GM23338 (cell line): ENCODE measurements at regions not wholly inside any gene's neighbourhood (a gene's known extent, or its start where the extent isn't known, plus 50 kb on each side); places are given as distances from the start of the nearest gene placed in this dataset.

ENCODE experiments used
- ATAC-seq: fragments of 200-7000 bp; cut with Tn5 transposase; 3 replicates; pipeline ENCODE4 v1.9.1; 2020
- DNase-seq: peaks from one replicate; pipeline ENCODE4 v3.0.0-alpha.2; 2015; ENCODE audit warnings: low spot score
- H2AFZ ChIP-seq: fragments of 200-600 bp; sonication (generic); 2 replicates; pipeline ENCODE4 v1.8.0; 2016; ENCODE audit warnings: antibody characterized with exemption, mild to moderate bottlenecking, moderate library complexity
- H3F3A ChIP-seq: fragments of 200-600 bp; sonication (generic); replicated peaks from 2 replicates; pipeline ENCODE4 v1.8.0; 2017; ENCODE audit warnings: antibody characterized with exemption, mixed run types, low read depth
- H3K27ac ChIP-seq: fragments of 200-600 bp; sonication (generic); 2 replicates; pipeline ENCODE4 v1.6.1; 2016; ENCODE audit warnings: low read depth
- H3K27me3 ChIP-seq: fragments of 200-600 bp; sonication (generic); 2 replicates; pipeline ENCODE4 v1.8.0; 2016; ENCODE audit warnings: mild to moderate bottlenecking, mixed run types, moderate library complexity; ENCODE audit not compliant: insufficient read depth
- H3K36me3 ChIP-seq: fragments of 200-600 bp; sonication (generic); 2 replicates; pipeline ENCODE4 v1.8.0; 2016; ENCODE audit warnings: mild to moderate bottlenecking; ENCODE audit not compliant: insufficient read depth
- H3K4me1 ChIP-seq: fragments of 200-600 bp; sonication (generic); 2 replicates; pipeline ENCODE4 v1.8.0; 2016; ENCODE audit warnings: mild to moderate bottlenecking, moderate library complexity; ENCODE audit not compliant: insufficient read depth
- H3K4me2 ChIP-seq: fragments of 200-600 bp; sonication (generic); 2 replicates; pipeline ENCODE4 v1.7.1; 2017; ENCODE audit warnings: mixed run types
- H3K4me3 ChIP-seq: fragments of 200-600 bp; sonication (generic); 2 replicates; pipeline ENCODE4 v1.6.1; 2016; ENCODE audit warnings: mixed run types
- H3K79me2 ChIP-seq: fragments of 200-600 bp; sonication (generic); replicated peaks from 2 replicates; pipeline ENCODE4 v1.8.0; 2017; ENCODE audit warnings: mild to moderate bottlenecking; ENCODE audit not compliant: insufficient read depth
- H3K9me2 ChIP-seq: fragments of 200-600 bp; sonication (generic); 2 replicates; pipeline ENCODE4 v1.8.0; 2017; ENCODE audit not compliant: insufficient read depth
- H4K20me1 ChIP-seq: fragments of 200-600 bp; sonication (generic); replicated peaks from 2 replicates; pipeline ENCODE4 v1.8.0; 2017; ENCODE audit warnings: mild to moderate bottlenecking; ENCODE audit not compliant: insufficient read depth
- H3K27ac Mint-ChIP-seq: 2 replicates; pipeline ENCODE4 v1.8.0; 2020; ENCODE audit warnings: inconsistent platforms, mild to moderate bottlenecking, moderate library complexity, mixed read lengths
- H3K27me3 Mint-ChIP-seq: 3 replicates; pipeline ENCODE4 v1.8.0; 2022; ENCODE audit warnings: low read depth, mild to moderate bottlenecking, moderate library complexity, mixed read lengths, inconsistent platforms; ENCODE audit not compliant: insufficient read depth, poor library complexity
- H3K36me3 Mint-ChIP-seq: 3 replicates; pipeline ENCODE4 v1.8.0; 2021; ENCODE audit warnings: low read depth, mild to moderate bottlenecking, inconsistent platforms, moderate library complexity, mixed read lengths
- H3K4me1 Mint-ChIP-seq: 3 replicates; pipeline ENCODE4 v1.8.0; 2020; ENCODE audit warnings: mild to moderate bottlenecking, inconsistent platforms, mixed read lengths
- H3K4me3 Mint-ChIP-seq: 3 replicates; pipeline ENCODE4 v1.8.0; 2021; ENCODE audit warnings: moderate library complexity, mild to moderate bottlenecking, inconsistent platforms, mixed read lengths
- H3K9me3 Mint-ChIP-seq: 3 replicates; pipeline ENCODE4 v1.8.0; 2020; ENCODE audit warnings: moderate library complexity, mild to moderate bottlenecking, inconsistent platforms, mixed read lengths
- CREB1 ChIP-seq: fragments of 250-450 bp; sonication (Bioruptor Pico); IDR thresholded peaks from 2 replicates; pipeline ENCODE4 v1.5.0; 2020; ENCODE audit warnings: low read depth, mild to moderate bottlenecking, moderate library complexity
- CTCF ChIP-seq, 2 experiments: fragments of 200-600 bp in 1 of 2; sonication (generic) in 1 of 2; conservative IDR thresholded peaks; 2 replicates each; pipeline versions ENCODE4 v1.5.1 to v1.6.1; 2016 to 2017; ENCODE audit warnings: antibody characterized with exemption in 2 of 2, low read depth in 2 of 2, mild to moderate bottlenecking in 2 of 2, moderate library complexity in 1 of 2
- ETS1 ChIP-seq: IDR thresholded peaks from 2 replicates; pipeline ENCODE4 v1.6.1; 2016; ENCODE audit warnings: antibody characterized with exemption
- EZH2phosphoT487 ChIP-seq: fragments of 200-600 bp; sonication (generic); IDR thresholded peaks from one replicate; pipeline ENCODE4 v1.8.1; 2018; ENCODE audit warnings: antibody characterized with exemption; ENCODE audit not compliant: unreplicated experiment
- NANOG ChIP-seq: IDR thresholded peaks from 2 replicates; pipeline ENCODE4 v1.6.1; 2016; ENCODE audit warnings: antibody characterized with exemption, borderline replicate concordance
- POLR2AphosphoS5 ChIP-seq: IDR thresholded peaks from 2 replicates; pipeline ENCODE4 v1.6.1; 2016; ENCODE audit warnings: antibody characterized with exemption, low read depth
- REST ChIP-seq: IDR thresholded peaks from one replicate; pipeline ENCODE4 v1.6.1; 2018; ENCODE audit warnings: antibody characterized with exemption; ENCODE audit not compliant: unreplicated experiment
- STAT1 ChIP-seq: IDR thresholded peaks from one replicate; pipeline ENCODE4 v1.6.1; 2016; ENCODE audit warnings: antibody characterized with exemption; ENCODE audit not compliant: unreplicated experiment
- ZNF114 ChIP-seq: fragments of 250-450 bp; sonication (Bioruptor Pico); IDR thresholded peaks from 2 replicates; pipeline ENCODE4 v1.5.0; 2020; ENCODE audit warnings: mild to moderate bottlenecking, moderate library complexity
- ZNF331 ChIP-seq: fragments of 250-450 bp; sonication (Bioruptor Pico); IDR thresholded peaks from 2 replicates; pipeline ENCODE4 v1.5.0; 2020; ENCODE audit warnings: low read depth, mild to moderate bottlenecking, moderate library complexity

GRCh38 chr3:110806924-110807323 is 264.7 kb upstream of the NECTIN3 start:
- no peaks in the 10 kb centered on the region for H3K27me3 Mint-ChIP-seq
- no peaks in the 10 kb centered on the region for H3K36me3 ChIP-seq

GRCh38 chr3:110808630-110809029 is 263.0 kb upstream of the NECTIN3 start:
- Histone ChIP-seq H3K4me1 (no peaks in the 10 kb centered on the region), H3K4me3 (no peak overlapping the region), H3F3A (no peaks in the 10 kb centered on the region), H3K4me2 (no peak overlapping the region), H3K36me3 (no peaks in the 10 kb centered on the region), H4K20me1 (no peaks in the 10 kb centered on the region), H3K27me3 (no peaks in the 10 kb centered on the region), H2AFZ (no peak overlapping the region), H3K27ac (no peak overlapping the region), H3K9me2 (no peaks in the 10 kb centered on the region; the same call in 1 of the 2 replicates), H3K79me2 (no peaks in the 10 kb centered on the region)
- H3K27me3 Mint-ChIP-seq, result no peaks in the 10 kb centered on the region
- H3K4me3 Mint-ChIP-seq, result no peak overlapping the region
- no peaks in the 10 kb centered on the region for H3K36me3 Mint-ChIP-seq
- ATAC-seq, result no peak
- H3K4me1 Mint-ChIP-seq, result no peaks in the 10 kb centered on the region
- no peak overlapping the region for H3K27ac Mint-ChIP-seq
- no peak for DNase-seq
- H3K9me3 Mint-ChIP-seq, result no peaks in the 10 kb centered on the region
- TF ChIP-seq CTCF (conservative IDR thresholded peaks at IDR 0.05; ENCODE audit: low read depth in 2 of 2) (no peak), CREB1 (CRISPR knock-in tag) (no peak), REST (no peak), NANOG (no peak), ZNF331 (CRISPR knock-in tag) (no peak), EZH2phosphoT487 (no peak), STAT1 (no peak)

More at GRCh38 chr3:110806924-110807323, 264.7 kb upstream of the NECTIN3 start:
- H3K9me2 ChIP-seq, result no peaks in the 10 kb centered on the region
- no peak overlapping the region for H3K27ac ChIP-seq
- Mint-ChIP-seq H3K27ac (no peak overlapping the region), H3K4me3 (no peak overlapping the region), H3K4me1 (no peaks in the 10 kb centered on the region), H3K36me3 (no peaks in the 10 kb centered on the region), H3K9me3 (no peaks in the 10 kb centered on the region)
- ATAC-seq (no peak), DNase-seq (no peak)
- TF ChIP-seq ZNF114, result no peak
- TF ChIP-seq POLR2AphosphoS5, result no peak
- TF ChIP-seq ETS1, result no peak
- no peak for TF ChIP-seq CREB1 (CRISPR knock-in tag)
- no peak for TF ChIP-seq STAT1
- TF ChIP-seq ZNF331 (CRISPR knock-in tag), result no peak
- no peaks in the 10 kb centered on the region for H4K20me1 ChIP-seq
- no peaks in the 10 kb centered on the region for H3F3A ChIP-seq
- no peaks in the 10 kb centered on the region for H3K79me2 ChIP-seq
- H2AFZ ChIP-seq, result no peak overlapping the region
- H3K27me3 ChIP-seq, result no peaks in the 10 kb centered on the region
- H3K4me3 ChIP-seq, result no peak overlapping the region
- H3K4me1 ChIP-seq, result no peaks in the 10 kb centered on the region
- H3K4me2 ChIP-seq, result no peak overlapping the region
